ENCODE measurements at regions not wholly inside any gene's neighbourhood (a gene's known extent, or its start where the extent isn't known, plus 50 kb on each side); places are given as distances from the start of the nearest gene placed in this dataset.
"Not testable (repeated sequence)": the region's sequence is repeated elsewhere in the genome, so short reads cannot be mapped to it uniquely, and the experiment has no call there.

GRCh38 chr4:115664285-115664684, 550.9 kb upstream of the NDST4 start:
- DNase-seq (ENCODE audit: low read depth in 2 of 2) = no peak

- DNase-seq (ENCODE audit: low read depth in 2 of 2) = no peak
Measured at GRCh38 chr4:115660465-115660864, 547.0 kb upstream of the NDST4 start.

- DNase-seq (ENCODE audit: low read depth in 2 of 2) = no peak
Measured at GRCh38 chr4:115657991-115658650, 544.7 kb upstream of the NDST4 start.

GRCh38 chr4:115655626-115656025, 542.2 kb upstream of the NDST4 start:
- DNase-seq (ENCODE audit: low read depth in 2 of 2) = no peak

GRCh38 chr4:115648786-115649185, 535.4 kb upstream of the NDST4 start:
- DNase-seq (ENCODE audit: low read depth in 2 of 2) = no peak

GRCh38 chr4:115629270-115629669, 515.9 kb upstream of the NDST4 start:
- no peak for DNase-seq (ENCODE audit: low read depth in 2 of 2)

- DNase-seq (ENCODE audit: low read depth in 2 of 2) = no peak
Measured at GRCh38 chr4:115609631-115610030, 496.2 kb upstream of the NDST4 start.

GRCh38 chr4:115607311-115607710, 493.9 kb upstream of the NDST4 start:
- no peak for DNase-seq (ENCODE audit: low read depth in 2 of 2)

- no peak for DNase-seq (ENCODE audit: low read depth in 2 of 2)
Measured at GRCh38 chr4:115596265-115597001, 483.0 kb upstream of the NDST4 start.

- no peak for DNase-seq (ENCODE audit: low read depth in 2 of 2)
Measured at GRCh38 chr4:115580901-115581300, 467.5 kb upstream of the NDST4 start.

- no peak for DNase-seq (ENCODE audit: low read depth in 2 of 2)
Measured at GRCh38 chr4:115575851-115576250, 462.4 kb upstream of the NDST4 start.

GRCh38 chr4:115562506-115562905, 449.1 kb upstream of the NDST4 start:
- no peak for DNase-seq (ENCODE audit: low read depth in 2 of 2)

- DNase-seq (ENCODE audit: low read depth in 2 of 2) = no peak
Measured at GRCh38 chr4:115548123-115548522, 434.7 kb upstream of the NDST4 start.

GRCh38 chr4:115537387-115537786, 424.0 kb upstream of the NDST4 start:
- no peak for DNase-seq (ENCODE audit: low read depth in 2 of 2)

GRCh38 chr4:115529126-115529525, 415.7 kb upstream of the NDST4 start:
- DNase-seq (ENCODE audit: low read depth in 2 of 2) = no peak

- DNase-seq (ENCODE audit: low read depth in 2 of 2) = not testable (repeated sequence)
Measured at GRCh38 chr4:115519476-115519875, 406.1 kb upstream of the NDST4 start.

- DNase-seq (ENCODE audit: low read depth in 2 of 2) = no peak
Measured at GRCh38 chr4:115515772-115516171, 402.4 kb upstream of the NDST4 start.

GRCh38 chr4:115515366-115515765, 401.9 kb upstream of the NDST4 start:
- DNase-seq (ENCODE audit: low read depth in 2 of 2) = no peak

GRCh38 chr4:115514675-115515074, 401.3 kb upstream of the NDST4 start:
- DNase-seq (ENCODE audit: low read depth in 2 of 2) = no peak

GRCh38 chr4:115505326-115505725, 391.9 kb upstream of the NDST4 start:
- no peak for DNase-seq (ENCODE audit: low read depth in 2 of 2)

GRCh38 chr4:115501656-115502055, 388.2 kb upstream of the NDST4 start:
- DNase-seq (ENCODE audit: low read depth in 2 of 2) = no peak

- not testable (repeated sequence) for DNase-seq (ENCODE audit: low read depth in 2 of 2)
Measured at GRCh38 chr4:115493770-115494169, 380.4 kb upstream of the NDST4 start.

GRCh38 chr4:115491686-115492085, 378.3 kb upstream of the NDST4 start:
- DNase-seq (ENCODE audit: low read depth in 2 of 2) = no peak

GRCh38 chr4:115489279-115489678, 375.9 kb upstream of the NDST4 start:
- no peak for DNase-seq (ENCODE audit: low read depth in 2 of 2)

All from fibroblast of skin of left biceps (primary cell).